Nucleus accumbens (tissue), 56 donors: ENCODE measurements at regions not wholly inside any gene's neighbourhood (a gene's known extent, or its start where the extent isn't known, plus 50 kb on each side); places are given as distances from the start of the nearest gene placed in this dataset.
"Not testable (repeated sequence)": the region's sequence is repeated elsewhere in the genome, so short reads cannot be mapped to it uniquely, and the experiment has no call there.

Source experiments
- DNase-seq, 56 donors: peaks; one replicate each; lab custom pipeline; 2025; lab: John Stamatoyannopoulos, UW

DNA sequence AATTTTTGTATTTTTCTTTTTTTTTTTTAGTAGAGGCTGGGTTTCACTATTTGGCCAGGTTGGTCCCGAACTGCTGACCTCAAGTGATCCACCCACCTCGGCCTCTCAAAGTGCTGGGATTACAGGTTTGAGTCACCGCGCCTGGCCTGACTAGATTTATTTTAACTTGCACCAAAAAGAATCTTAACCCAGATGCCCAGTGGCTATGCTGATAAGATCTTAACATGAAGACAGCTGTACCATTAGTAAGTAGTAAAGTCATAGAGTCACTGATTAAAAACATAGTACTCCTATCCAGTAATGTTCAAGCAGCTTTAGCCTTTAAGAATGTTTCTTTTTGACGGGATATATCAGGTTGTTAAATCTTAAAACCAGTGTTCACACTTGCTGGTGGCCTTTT, 1061.8 kb upstream of the FLRT2 start:
- no peak for DNase-seq

GRCh38 chr14:84477996-84478395, 1051.9 kb upstream of the FLRT2 start:
- no peak for DNase-seq

- no peak for DNase-seq
Measured at GRCh38 chr14:84482256-84483071, 1047.5 kb upstream of the FLRT2 start.

- DNase-seq = no peak
Measured at GRCh38 chr14:84483072-84483420, 1046.9 kb upstream of the FLRT2 start.

DNA sequence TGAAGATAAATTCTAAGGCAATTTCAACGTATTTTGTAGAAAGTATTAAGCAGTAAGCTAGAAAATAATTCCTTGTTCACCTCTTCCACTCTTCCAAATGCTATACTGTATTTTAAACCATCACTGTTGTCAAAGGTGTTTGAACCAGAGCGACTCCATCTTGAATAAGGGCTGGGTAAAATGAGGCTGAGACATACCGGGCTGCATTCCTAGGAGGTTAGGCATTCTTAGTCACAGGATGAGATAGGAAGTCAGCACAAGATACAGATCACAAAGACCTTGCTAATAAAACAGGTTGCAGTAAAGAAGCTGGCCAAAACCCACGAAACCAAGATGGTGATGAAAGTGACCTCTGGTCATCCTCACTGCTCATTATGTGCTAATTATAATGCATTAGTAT, 1045.7 kb upstream of the FLRT2 start:
- not testable (repeated sequence) for DNase-seq

DNA sequence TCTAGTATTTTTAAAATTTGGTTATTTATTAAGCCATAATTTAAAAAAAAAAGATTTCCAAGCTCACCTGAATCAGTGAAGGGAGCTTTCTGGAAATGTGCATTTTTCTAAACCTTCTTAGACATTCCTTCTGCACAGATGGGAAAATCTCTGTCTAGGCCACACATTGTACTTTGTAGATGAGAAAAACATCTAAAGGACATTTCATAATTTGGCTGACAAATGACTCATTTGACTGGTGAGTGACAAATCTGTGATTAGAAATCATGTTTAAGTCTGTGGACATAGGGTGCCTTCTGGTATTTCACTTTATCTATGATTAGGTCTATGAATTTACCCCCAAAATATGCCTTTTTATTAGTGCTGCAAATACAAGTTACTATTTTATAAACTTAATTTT, 1044.9 kb upstream of the FLRT2 start:
- no peak for DNase-seq

- no peak for DNase-seq
Measured at GRCh38 chr14:84490081-84490480, 1039.9 kb upstream of the FLRT2 start.

DNA sequence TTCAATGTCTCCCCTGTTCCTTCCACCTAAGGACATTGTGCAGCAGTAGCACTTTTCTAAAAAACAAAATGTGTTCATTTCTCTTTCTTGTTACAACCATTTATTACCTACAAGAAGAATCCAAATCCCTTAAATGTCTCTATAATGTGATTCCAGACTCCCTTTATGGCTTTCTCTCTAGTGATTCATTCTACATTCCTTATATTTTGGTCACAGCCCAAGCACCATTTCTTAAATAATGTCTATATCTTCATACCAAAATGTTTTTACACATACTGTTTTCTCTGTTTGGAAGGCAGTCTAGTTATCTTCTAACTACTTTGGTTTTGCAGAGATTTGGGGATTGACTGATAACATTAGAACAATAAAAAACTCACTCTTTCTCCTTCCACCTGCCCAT, 1037.3 kb upstream of the FLRT2 start:
- DNase-seq = no peak

- DNase-seq = no peak
Measured at GRCh38 chr14:84493779-84494178, 1036.2 kb upstream of the FLRT2 start.

DNA sequence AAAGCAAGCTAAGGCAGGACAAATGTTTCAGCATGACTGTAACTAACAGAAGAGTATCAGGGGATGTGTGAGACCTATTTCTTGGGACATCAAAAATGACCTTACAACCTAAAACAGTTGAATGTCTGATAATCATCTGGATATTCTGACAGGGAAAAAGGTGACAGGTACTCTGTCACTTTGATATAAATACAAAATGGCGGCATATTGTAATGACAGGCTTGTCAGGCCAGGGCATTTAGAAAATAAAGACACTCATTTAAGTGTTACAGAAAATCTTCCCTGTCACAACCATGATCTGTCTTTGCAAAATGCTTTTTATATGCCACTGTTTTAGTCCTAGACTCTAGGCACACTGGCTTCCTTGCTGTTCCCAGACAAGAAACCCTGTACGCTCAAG, 1033.3 kb upstream of the FLRT2 start:
- no peak for DNase-seq

DNA sequence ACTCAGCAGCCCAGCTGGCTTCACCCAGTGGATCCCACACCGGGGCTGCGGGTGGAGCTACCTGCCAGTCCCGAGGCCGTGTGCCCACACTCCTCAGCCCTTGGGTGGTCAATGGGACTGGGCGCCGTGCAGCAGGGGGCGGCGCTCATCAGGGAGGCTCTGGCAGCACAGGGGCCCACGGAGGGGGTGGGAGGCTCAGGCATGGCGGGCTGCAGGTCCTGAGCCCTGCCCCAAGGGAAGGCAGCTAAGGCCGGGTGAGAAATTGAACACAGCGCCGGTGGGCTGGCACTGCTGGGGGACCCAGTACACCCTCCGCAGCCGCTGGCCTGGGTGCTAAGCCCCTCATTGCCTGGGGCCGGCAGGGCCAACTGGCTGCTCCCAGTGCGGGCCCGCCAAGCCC, 1017.1 kb upstream of the FLRT2 start:
- DNase-seq = not testable (repeated sequence)

DNA sequence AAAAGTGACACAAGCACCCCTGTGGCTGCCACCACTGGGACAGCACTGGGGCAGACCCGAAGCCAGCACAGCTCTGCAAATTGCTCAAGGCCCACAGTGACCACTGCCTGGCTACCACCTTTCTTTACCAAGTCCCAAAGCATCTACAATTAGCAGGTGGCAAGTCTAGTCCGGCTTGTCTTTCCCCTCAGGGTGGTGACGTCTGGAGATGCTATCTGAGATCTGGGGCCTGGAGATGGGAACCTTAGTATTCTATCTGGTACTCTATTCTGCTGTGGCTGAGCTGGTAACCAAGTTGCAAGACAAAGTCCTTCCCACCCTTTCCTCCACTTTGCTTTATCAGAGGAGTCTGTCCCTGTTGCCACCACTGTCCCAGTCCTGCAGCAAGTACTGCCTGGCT, 1010.1 kb upstream of the FLRT2 start:
- no peak for DNase-seq

DNA sequence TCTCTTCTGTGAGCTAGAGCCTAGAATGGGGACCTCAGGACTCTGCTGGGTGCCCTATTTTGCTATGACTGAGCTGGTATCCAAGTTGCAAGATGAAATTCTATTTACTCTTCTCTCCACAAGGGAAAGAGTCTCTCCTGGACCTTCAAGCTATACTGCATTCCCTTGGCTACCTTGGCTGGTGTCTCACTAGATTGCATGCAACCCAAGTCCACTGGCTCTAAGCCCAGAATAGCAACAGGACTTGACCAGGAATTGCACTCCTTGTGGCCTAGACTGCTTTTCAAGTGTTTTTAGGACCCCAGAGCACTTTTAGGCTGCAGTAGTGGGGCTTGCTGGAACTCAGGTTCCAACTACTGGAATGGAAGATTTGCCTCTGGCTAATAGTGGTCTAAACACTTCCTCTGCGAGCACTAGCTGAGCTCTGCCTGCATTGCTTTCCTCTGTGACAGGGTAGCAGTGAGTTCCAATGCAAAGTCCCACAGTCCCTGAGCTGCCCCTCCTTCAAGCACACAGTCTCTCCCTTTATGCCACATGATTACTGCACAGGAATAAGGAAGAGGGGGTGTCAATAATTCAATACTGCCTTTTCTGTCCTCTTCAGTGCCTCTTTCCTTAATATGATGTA, 1009.1 kb upstream of the FLRT2 start:
- DNase-seq = no peak

DNA sequence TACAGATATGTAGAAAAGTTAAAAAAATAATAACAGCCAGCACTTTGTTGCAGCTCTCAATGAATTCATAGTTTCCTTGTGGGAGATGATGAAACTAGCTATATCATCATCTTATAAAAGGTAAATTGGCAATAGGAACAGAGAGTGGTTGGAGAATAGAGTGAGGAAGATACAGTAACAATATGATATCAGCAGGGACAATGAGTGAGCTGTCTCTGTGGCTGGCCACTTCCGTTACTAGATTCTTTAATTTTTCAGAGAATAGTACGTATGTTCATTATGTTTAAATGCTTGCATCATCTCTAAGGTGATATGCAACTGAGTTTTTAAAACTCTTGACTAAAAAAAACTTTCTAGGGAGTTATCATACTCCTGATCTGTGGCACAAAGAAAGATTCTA, 1006.2 kb upstream of the FLRT2 start:
- DNase-seq = no peak

- no peak for DNase-seq
Measured at GRCh38 chr14:84527706-84528105, 1002.2 kb upstream of the FLRT2 start.

DNA sequence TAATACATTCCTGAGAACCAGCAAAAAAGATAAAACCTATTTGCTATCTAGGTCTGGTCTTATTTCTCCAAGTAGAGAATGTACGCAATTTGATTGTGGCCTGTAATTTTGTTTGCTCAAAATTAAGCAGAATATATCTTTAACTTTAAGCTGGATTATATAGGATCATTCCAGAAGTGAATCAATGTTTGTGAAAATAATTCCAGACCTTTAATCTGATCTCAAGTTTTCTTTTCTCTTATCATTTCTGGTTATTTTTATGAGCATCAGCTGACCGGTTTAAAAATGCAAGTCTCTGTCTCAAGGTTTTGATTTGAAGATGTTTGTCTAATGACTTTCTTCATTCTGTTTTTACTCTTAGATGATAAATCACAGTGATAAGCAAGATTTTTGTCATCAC, 997.9 kb upstream of the FLRT2 start:
- DNase-seq = no peak

DNA sequence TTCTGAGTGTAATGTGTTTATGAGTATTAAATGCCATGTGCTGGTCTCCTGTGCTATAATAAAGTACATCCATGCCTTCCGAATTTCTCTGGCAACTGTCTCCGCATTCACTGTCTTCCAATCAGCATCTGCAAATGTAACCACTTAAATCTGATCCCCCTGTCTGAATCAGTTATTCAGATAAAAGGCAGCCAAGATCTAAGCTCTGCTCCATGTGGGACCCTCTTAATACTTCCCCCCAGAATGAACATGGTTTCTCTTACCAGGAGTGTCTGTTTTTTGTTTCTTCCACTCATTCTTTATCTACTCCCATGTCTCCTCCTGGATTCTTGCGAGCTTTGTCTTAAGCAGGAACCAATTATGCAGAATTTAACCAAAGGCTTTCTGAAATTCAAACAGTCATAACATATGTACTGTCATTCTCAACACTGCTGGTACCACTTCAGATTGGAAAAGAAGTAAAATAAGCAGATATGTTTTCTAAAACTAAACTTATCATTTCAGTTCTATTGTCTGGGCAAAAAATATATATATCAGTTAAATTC, 996.7 kb upstream of the FLRT2 start:
- no peak for DNase-seq

DNA sequence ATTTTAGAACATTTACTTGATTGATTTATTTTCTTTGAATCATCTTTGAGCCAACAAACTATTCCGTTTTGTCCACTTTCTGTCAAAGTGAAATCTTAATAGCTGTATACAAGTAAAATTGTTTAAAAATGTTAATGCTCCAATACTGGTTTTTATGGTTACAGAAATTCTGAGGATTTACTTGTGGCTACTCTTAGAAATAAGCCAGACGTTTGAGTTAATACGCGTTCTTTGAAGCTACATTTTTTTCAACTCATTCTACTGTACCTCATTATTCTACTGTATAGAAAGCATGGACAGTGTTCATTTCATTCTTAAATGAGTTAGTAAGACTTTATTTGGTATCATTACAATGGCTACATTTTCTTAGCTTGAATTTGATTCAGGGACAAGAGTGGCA, 996.2 kb upstream of the FLRT2 start:
- DNase-seq = no peak

GRCh38 chr14:84535484-84535883, 994.5 kb upstream of the FLRT2 start:
- no peak for DNase-seq

DNA sequence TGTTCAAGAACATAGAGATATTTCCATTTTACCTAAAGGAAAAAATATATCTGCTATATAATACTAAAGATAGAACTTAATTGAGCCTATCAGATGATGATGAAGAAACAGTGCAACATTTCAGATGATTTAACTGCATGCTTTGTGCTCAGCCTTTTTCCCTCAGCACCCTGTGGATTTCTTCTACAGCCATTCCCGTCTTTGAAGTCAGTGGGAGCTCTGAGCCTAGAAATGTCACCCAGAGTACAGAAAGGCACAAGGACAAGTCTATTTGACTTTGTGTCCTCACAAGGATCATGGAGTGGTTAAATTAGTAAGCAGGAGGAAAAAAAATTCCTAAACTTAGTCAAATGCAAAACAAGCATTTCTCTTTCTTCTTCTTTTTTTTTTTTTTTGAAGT, 994.0 kb upstream of the FLRT2 start:
- no peak for DNase-seq

GRCh38 chr14:84541018-84541417, 988.9 kb upstream of the FLRT2 start:
- no peak for DNase-seq

- DNase-seq = no peak
Measured at GRCh38 chr14:84543859-84544258, 986.1 kb upstream of the FLRT2 start.
